Natural killer cell (primary cell): ENCODE measurements at regions not wholly inside any gene's neighbourhood (a gene's known extent, or its start where the extent isn't known, plus 50 kb on each side); places are given as distances from the start of the nearest gene placed in this dataset.

Experiments
- ATAC-seq, 3 donors: fragments of 150-1000 bp in 2 of 3; fragments of 200-7000 bp in 1 of 3; cut with Tn5 transposase; 1 replicate in 1 of 3; 2 replicates in 2 of 3; pipeline ENCODE4 v1.10.0; 2021; ENCODE audit warnings: mild to moderate bottlenecking in 2 of 3, moderate library complexity in 2 of 3
- DNase-seq, 2 donors: peaks; one replicate each; pipeline versions ENCODE4 v3.0.0 to v3.0.0-alpha.2; 2013 to 2021; ENCODE audit warnings: mixed read lengths in 1 of 2
- H3K27ac ChIP-seq: one replicate; pipeline ENCODE4 v1.5.1; 2013; ENCODE audit warnings: mild to moderate bottlenecking, low read length
- H3K27me3 ChIP-seq: one replicate; pipeline ENCODE4 v1.6.1; 2013; ENCODE audit warnings: low read length; ENCODE audit not compliant: control insufficient read depth, insufficient read depth
- H3K36me3 ChIP-seq: one replicate; pipeline ENCODE4 v1.6.1; 2013; ENCODE audit warnings: low read length; ENCODE audit not compliant: control insufficient read depth, insufficient read depth
- H3K4me1 ChIP-seq: one replicate; pipeline ENCODE4 v1.6.1; 2013; ENCODE audit warnings: low read length; ENCODE audit not compliant: control insufficient read depth, insufficient read depth
- H3K4me3 ChIP-seq: one replicate; pipeline ENCODE4 v1.5.1; 2013; ENCODE audit warnings: low read length
- H3K9me3 ChIP-seq: one replicate; pipeline ENCODE4 v1.6.1; 2013; ENCODE audit warnings: low read length; ENCODE audit not compliant: control insufficient read depth, insufficient read depth
- H3K27ac Mint-ChIP-seq, 2 donors: one replicate each; pipeline ENCODE4 v1.8.0; 2022; ENCODE audit warnings: mild to moderate bottlenecking in 2 of 2, mixed read lengths in 2 of 2, moderate library complexity in 1 of 2
- H3K27me3 Mint-ChIP-seq, 2 donors: one replicate each; pipeline ENCODE4 v1.8.0; 2022; ENCODE audit warnings: low read depth in 2 of 2, mixed read lengths in 2 of 2
- H3K36me3 Mint-ChIP-seq: one replicate; pipeline ENCODE4 v1.8.0; 2022; ENCODE audit warnings: mixed read lengths
- H3K4me1 Mint-ChIP-seq, 2 donors: one replicate each; pipeline ENCODE4 v1.8.0; 2022; ENCODE audit warnings: mixed read lengths in 2 of 2
- H3K4me3 Mint-ChIP-seq: one replicate; pipeline ENCODE4 v1.8.0; 2022; ENCODE audit warnings: mild to moderate bottlenecking, moderate library complexity, mixed read lengths
- H3K9me3 Mint-ChIP-seq, 2 donors: one replicate each; pipeline ENCODE4 v1.8.0; 2022; ENCODE audit warnings: mixed read lengths in 2 of 2
- WGBS: methylation state at CpG from one replicate; pipeline ENCODE4 v1.1.7; 2013; ENCODE audit warnings: missing lambda C conversion rate; ENCODE audit not compliant: insufficient coverage; 5-methylcytosine and 5-hydroxymethylcytosine counted together
- intact Hi-C: fragments of 100-400 bp; cut with micrococcal nuclease; formaldehyde crosslinking; loops from one replicate; pipeline ENCODE4 v1.14.2; 2022
- TF ChIP-seq, protein P1 (sequence below): fragments of 200-600 bp; IDR thresholded peaks from one replicate; pipeline ENCODE4 v1.8.0; 2022; ENCODE audit warnings: antibody characterized with exemption

DNA sequence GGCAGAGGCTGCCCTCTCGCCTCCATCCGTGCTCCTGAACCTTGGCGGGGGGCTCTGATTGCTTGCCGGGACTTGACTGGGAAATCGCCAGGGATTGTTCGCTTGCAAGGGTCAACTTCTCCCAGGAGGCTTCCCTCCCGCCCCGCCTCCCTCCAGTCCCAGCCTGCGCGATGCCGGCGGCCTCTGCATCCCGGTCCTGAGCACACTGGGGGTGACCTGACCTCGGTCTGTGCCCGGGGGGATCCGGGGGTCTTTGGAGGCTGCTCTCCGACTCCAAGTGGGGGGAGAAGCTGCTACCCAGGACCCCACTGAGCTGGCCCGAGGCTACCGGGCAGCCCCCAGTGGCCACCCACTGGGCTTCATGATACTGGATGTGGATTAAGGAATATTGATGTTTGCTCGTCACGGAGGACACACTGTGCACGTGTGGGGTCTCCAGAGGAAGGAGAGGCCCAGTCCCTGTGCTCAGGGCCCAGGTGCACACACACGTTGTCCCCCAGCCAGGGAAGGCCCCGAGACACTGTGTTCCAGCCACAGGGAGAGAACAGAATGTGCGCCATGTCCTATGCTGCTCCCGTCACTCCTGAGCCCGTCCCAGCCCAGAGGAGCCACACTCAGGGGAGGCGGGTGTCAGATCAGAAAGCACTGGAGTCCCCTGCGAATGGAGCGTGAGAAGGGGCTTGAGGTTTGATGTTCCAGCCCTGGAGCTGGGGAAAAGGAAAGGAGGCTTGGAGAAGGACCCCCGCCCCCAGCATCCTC is 55.9 kb upstream of the NKX1-1 start:
- TF ChIP-seq, protein P1, sequence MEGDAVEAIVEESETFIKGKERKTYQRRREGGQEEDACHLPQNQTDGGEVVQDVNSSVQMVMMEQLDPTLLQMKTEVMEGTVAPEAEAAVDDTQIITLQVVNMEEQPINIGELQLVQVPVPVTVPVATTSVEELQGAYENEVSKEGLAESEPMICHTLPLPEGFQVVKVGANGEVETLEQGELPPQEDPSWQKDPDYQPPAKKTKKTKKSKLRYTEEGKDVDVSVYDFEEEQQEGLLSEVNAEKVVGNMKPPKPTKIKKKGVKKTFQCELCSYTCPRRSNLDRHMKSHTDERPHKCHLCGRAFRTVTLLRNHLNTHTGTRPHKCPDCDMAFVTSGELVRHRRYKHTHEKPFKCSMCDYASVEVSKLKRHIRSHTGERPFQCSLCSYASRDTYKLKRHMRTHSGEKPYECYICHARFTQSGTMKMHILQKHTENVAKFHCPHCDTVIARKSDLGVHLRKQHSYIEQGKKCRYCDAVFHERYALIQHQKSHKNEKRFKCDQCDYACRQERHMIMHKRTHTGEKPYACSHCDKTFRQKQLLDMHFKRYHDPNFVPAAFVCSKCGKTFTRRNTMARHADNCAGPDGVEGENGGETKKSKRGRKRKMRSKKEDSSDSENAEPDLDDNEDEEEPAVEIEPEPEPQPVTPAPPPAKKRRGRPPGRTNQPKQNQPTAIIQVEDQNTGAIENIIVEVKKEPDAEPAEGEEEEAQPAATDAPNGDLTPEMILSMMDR = no peak
- 84% methylated on average over 31 of the region's 31 CpGs for WGBS
- H3K27ac ChIP-seq = no peak overlapping the region
- H3K27me3 Mint-ChIP-seq = peaks cover 10 to 19% of the 10 kb centered on the region in 2 donors
- H3K4me1 ChIP-seq = no peaks in the 10 kb centered on the region
- intact Hi-C loops = no loop called here
- no peak overlapping the region for H3K4me3 ChIP-seq
- no peaks in the 10 kb centered on the region for H3K36me3 Mint-ChIP-seq
- no peak overlapping the region for H3K27ac Mint-ChIP-seq
- H3K9me3 ChIP-seq = no peaks in the 10 kb centered on the region
- DNase-seq (no peak), ATAC-seq (no peak)
- H3K4me3 Mint-ChIP-seq = no peak overlapping the region
- H3K27me3 ChIP-seq = no peaks in the 10 kb centered on the region
- H3K9me3 Mint-ChIP-seq = no peaks in the 10 kb centered on the region
- H3K4me1 Mint-ChIP-seq = no peaks in the 10 kb centered on the region
- no peaks in the 10 kb centered on the region for H3K36me3 ChIP-seq

DNA sequence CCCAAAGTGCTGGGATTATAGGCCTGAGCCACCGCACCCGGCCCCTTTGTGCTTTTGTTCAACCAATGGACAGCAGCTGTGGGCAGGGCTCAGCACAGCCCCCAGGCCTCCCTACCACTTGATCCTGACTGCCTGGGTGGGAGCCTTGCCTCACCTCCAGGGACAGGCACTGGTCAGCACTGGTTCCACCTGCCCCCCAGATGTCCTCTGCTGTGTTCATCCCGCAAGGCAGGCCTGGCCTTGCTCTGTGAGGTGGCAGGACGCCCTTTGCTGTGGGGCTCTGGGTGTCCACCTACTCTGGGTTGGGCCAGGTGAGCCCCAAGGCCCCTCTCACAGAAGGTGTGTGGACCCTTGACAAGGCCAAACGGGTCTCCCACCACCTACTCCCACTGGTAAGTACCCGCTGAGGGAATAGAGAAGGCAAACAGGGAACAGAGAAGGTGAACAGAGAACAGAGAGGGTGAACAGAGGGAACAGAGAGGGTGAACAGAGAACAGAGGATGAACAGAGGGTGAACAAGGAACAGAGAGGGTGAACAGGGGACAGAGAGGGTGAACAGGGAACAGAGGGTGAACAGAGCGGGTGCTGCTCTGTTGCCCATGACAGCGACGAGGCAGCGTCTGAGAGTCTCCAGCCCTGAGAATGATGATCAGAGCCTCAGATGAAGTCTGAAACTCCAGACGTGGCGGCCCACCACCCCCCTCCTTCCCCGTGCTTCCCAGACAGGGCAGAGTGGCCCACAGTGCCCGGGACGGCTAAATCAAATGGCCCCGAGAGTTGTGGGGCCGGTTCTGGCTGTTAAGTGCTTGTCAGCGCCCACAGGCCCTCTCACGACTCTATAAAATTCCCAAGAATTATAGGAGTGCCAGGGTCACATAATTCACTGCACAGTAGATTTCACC is 55.0 kb upstream of the NKX1-1 start:
- DNase-seq (no peak), ATAC-seq (no peak)
- no peaks in the 10 kb centered on the region for H3K4me1 Mint-ChIP-seq
- intact Hi-C loops = no loop called here
- WGBS = 85% methylated on average over 18 of the region's 19 CpGs
- no peaks in the 10 kb centered on the region for H3K9me3 ChIP-seq
- TF ChIP-seq, protein P1 = no peak
- H3K4me3 ChIP-seq = no peak overlapping the region
- H3K4me1 ChIP-seq = no peaks in the 10 kb centered on the region
- no peaks in the 10 kb centered on the region for H3K9me3 Mint-ChIP-seq
- H3K36me3 ChIP-seq = no peaks in the 10 kb centered on the region
- no peak overlapping the region for H3K27ac Mint-ChIP-seq
- H3K4me3 Mint-ChIP-seq = no peak overlapping the region
- no peaks in the 10 kb centered on the region for H3K27me3 ChIP-seq
- H3K27me3 Mint-ChIP-seq = peaks cover 10 to 25% of the 10 kb centered on the region in 2 donors
- no peaks in the 10 kb centered on the region for H3K36me3 Mint-ChIP-seq
- no peak overlapping the region for H3K27ac ChIP-seq

DNA sequence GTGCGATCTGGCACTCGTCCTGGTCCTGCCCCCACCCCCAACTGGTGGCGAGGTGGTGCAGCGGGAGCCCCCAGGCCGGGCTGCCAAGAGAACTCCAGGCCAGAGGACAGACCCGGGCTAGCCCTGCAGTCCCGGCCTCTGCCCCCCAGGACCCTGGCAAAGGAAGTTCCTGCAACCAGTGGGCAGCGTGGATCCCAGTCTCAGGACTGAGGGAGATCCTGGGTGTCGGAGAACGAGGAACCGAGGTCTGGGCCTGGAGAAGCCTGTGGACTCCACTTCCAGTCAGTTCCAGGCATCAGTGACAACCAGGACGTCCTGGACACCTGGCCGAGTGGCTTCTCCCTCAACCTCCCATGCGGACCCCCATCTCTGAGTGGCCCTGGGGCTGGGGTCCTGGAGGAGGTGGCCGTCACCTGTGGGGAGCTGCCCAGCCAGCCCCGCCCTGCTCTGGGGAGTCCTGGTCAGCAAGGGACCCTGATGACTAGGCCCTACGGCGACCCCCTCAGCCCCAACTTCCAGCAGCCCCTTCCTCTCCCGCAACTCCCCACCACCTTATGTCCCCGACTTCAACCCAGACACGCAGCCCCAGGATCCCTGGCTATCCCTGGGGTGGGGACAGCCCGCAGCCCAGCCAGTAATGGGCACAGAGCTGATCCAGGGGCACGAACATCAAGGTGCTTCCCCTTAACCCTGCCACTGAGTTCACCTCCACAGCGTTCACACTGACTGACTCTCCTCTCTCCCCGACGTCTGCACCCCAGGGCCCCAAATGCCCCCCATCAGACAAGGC is 53.7 kb upstream of the NKX1-1 start:
- TF ChIP-seq, protein P1 = no peak
- Mint-ChIP-seq H3K9me3 (no peaks in the 10 kb centered on the region), H3K27ac (no peak overlapping the region), H3K36me3 (no peaks in the 10 kb centered on the region), H3K4me1 (no peaks in the 10 kb centered on the region), H3K4me3 (no peak overlapping the region), H3K27me3 (peaks cover 10 to 25% of the 10 kb centered on the region in 2 donors)
- Histone ChIP-seq H3K4me1 (no peaks in the 10 kb centered on the region), H3K36me3 (no peaks in the 10 kb centered on the region), H3K4me3 (no peak overlapping the region), H3K27ac (no peak overlapping the region), H3K9me3 (no peaks in the 10 kb centered on the region), H3K27me3 (no peaks in the 10 kb centered on the region)
- intact Hi-C loops = no loop called here
- DNase-seq (no peak), ATAC-seq (no peak)
- 67% methylated on average over 26 of the region's 26 CpGs for WGBS
